H1 (cell line): ENCODE measurements at regions not wholly inside any gene's neighbourhood (a gene's known extent, or its start where the extent isn't known, plus 50 kb on each side); places are given as distances from the start of the nearest gene placed in this dataset.
"Not testable (repeated sequence)": the region's sequence is repeated elsewhere in the genome, so short reads cannot be mapped to it uniquely, and the experiment has no call there.

Experiments used
- CHD7 ChIP-seq: fragments of 300-600 bp; sonication (generic); IDR thresholded peaks from 2 replicates; pipeline ENCODE4 v1.7.1; 2012; ENCODE audit warnings: low read length, moderate library complexity, mild to moderate bottlenecking, inconsistent platforms; ENCODE audit not compliant: insufficient replicate concordance
- CTCF ChIP-seq, 3 experiments: IDR thresholded peaks; 1 replicate in 2 of 3; 2 replicates in 1 of 3; pipeline versions ENCODE4 v1.5.1 to v1.6.1; 2011; ENCODE audit warnings: low read length in 3 of 3, mild to moderate bottlenecking in 3 of 3, inconsistent platforms in 2 of 3, low read depth in 1 of 3, moderate library complexity in 1 of 3; ENCODE audit not compliant: insufficient read depth in 1 of 3; ENCODE audit errors: control extremely low read depth in 1 of 3
- EP300 ChIP-seq, 2 experiments: IDR thresholded peaks; 1 replicate in 1 of 2; 2 replicates in 1 of 2; pipeline ENCODE4 v1.6.1; 2011 to 2012; ENCODE audit warnings: low read depth in 2 of 2, low read length in 2 of 2, mild to moderate bottlenecking in 2 of 2, borderline replicate concordance in 1 of 2, inconsistent platforms in 1 of 2, moderate library complexity in 1 of 2
- EZH2 ChIP-seq: fragments of 200-600 bp; sonication (generic); IDR thresholded peaks from 2 replicates; pipeline ENCODE4 v1.7.1; 2012; ENCODE audit warnings: low read depth, mild to moderate bottlenecking, moderate library complexity, low read length, inconsistent platforms; ENCODE audit not compliant: severe bottlenecking
- POLR2A ChIP-seq, 2 experiments: IDR thresholded peaks; 1 replicate in 1 of 2; 2 replicates in 1 of 2; pipeline ENCODE4 v1.6.1; 2011; ENCODE audit warnings: low read depth in 2 of 2, low read length in 2 of 2, mild to moderate bottlenecking in 2 of 2; ENCODE audit errors: control extremely low read depth in 1 of 2

- not testable (repeated sequence) for TF ChIP-seq EZH2; CTCF (IDR thresholded peaks at IDR 0.05; ENCODE audit: control extremely low read depth in 1 of 3, insufficient read depth in 1 of 3, low read depth in 1 of 3, low read length in 3 of 3); EP300 (IDR thresholded peaks at IDR 0.05; ENCODE audit: borderline replicate concordance in 1 of 2, low read depth in 2 of 2, low read length in 2 of 2); POLR2A (IDR thresholded peaks at IDR 0.05; ENCODE audit: control extremely low read depth in 1 of 2, low read depth in 2 of 2, low read length in 2 of 2); CHD7
Measured at GRCh38 chr16:29136046-29136696, 151.3 kb downstream of the LAT start.
